NK-92 treated with Interleukin-12 subunit alpha and Interleukin-12 subunit beta, amount 100 ng/mL, for 24 hours (cell line): ENCODE measurements at regions not wholly inside any gene's neighbourhood (a gene's known extent, or its start where the extent isn't known, plus 50 kb on each side); places are given as distances from the start of the nearest gene placed in this dataset.
"Not testable (repeated sequence)": the region's sequence is repeated elsewhere in the genome, so short reads cannot be mapped to it uniquely, and the experiment has no call there.

Experiments
- DNase-seq: peaks from one replicate; lab custom pipeline; 2025; lab: John Stamatoyannopoulos, UW

- DNase-seq, result no peak
Observed at GRCh38 chr6:150767571-150768018, 97.9 kb upstream of the MTHFD1L start.

- no peak for DNase-seq
Observed at GRCh38 chr6:150770637-150771036, 94.9 kb upstream of the MTHFD1L start.

- DNase-seq, result no peak
Observed at GRCh38 chr6:150773969-150774368, 91.5 kb upstream of the MTHFD1L start.

- DNase-seq, result no peak
Observed at GRCh38 chr6:150775415-150776203, 89.9 kb upstream of the MTHFD1L start.

GRCh38 chr6:150777736-150778135 is 87.8 kb upstream of the MTHFD1L start:
- DNase-seq, result no peak

- DNase-seq, result no peak
Observed at GRCh38 chr6:150783813-150784212, 81.7 kb upstream of the MTHFD1L start.

- DNase-seq, result no peak
Observed at GRCh38 chr6:150787429-150787828, 78.1 kb upstream of the MTHFD1L start.

GRCh38 chr6:150788089-150788488 is 77.4 kb upstream of the MTHFD1L start:
- DNase-seq, result no peak

GRCh38 chr6:150789906-150790305 is 75.6 kb upstream of the MTHFD1L start:
- not testable (repeated sequence) for DNase-seq

- no peak for DNase-seq
Observed at GRCh38 chr6:150791717-150792116, 73.8 kb upstream of the MTHFD1L start.

GRCh38 chr6:150797949-150798348 is 67.6 kb upstream of the MTHFD1L start:
- no peak for DNase-seq

GRCh38 chr6:150799276-150799805 is 66.2 kb upstream of the MTHFD1L start:
- DNase-seq, result no peak

- DNase-seq, result no peak
Observed at GRCh38 chr6:150800674-150801314, 64.7 kb upstream of the MTHFD1L start.

- DNase-seq, result no peak
Observed at GRCh38 chr6:150806790-150807189, 58.7 kb upstream of the MTHFD1L start.

- DNase-seq, result no peak
Observed at GRCh38 chr6:150813319-150813992, 52.0 kb upstream of the MTHFD1L start.

- DNase-seq, result no peak
Observed at GRCh38 chr6:150813993-150814359, 51.5 kb upstream of the MTHFD1L start.
